OCI-LY3 (cell line): ENCODE measurements at regions not wholly inside any gene's neighbourhood (a gene's known extent, or its start where the extent isn't known, plus 50 kb on each side); places are given as distances from the start of the nearest gene placed in this dataset.

Experiments
- H2AFZ ChIP-seq: fragments of 200-600, 300-600 bp; shearing (Covaris generic); 2 replicates; pipeline ENCODE4 v1.6.0; 2014; ENCODE audit warnings: antibody characterized with exemption, low read depth, low read length
- H3K27ac ChIP-seq: fragments of 200-600, 300-600 bp; sonication (generic); 2 replicates; pipeline ENCODE4 v1.5.1; 2014; ENCODE audit warnings: mild to moderate bottlenecking, low read length, moderate library complexity, mixed read lengths
- H3K27me3 ChIP-seq: fragments of 200-600, 300-600 bp; sonication (generic); 2 replicates; pipeline ENCODE4 v1.6.1; 2014; ENCODE audit warnings: low read depth, low read length, mixed read lengths
- H3K36me3 ChIP-seq: fragments of 200-600, 300-600 bp; sonication (generic); replicated peaks from 2 replicates; pipeline ENCODE3; 2014; ENCODE audit warnings: low read depth, low read length, mixed read lengths
- H3K4me1 ChIP-seq: fragments of 300-600, 200-600 bp; sonication (generic); 2 replicates; pipeline ENCODE4 v1.6.1; 2014; ENCODE audit warnings: low read length, mixed read lengths
- H3K4me2 ChIP-seq: fragments of 200-600, 300-600 bp; sonication (generic); 2 replicates; pipeline ENCODE4 v1.6.1; 2014; ENCODE audit warnings: low read length, mixed read lengths
- H3K4me3 ChIP-seq: fragments of 300-600, 200-600 bp; sonication (generic); 2 replicates; pipeline ENCODE4 v1.5.1; 2014; ENCODE audit warnings: antibody characterized with exemption, mild to moderate bottlenecking, low read length, moderate library complexity
- H3K79me2 ChIP-seq: fragments of 300-600, 200-600 bp; shearing (Covaris generic); 2 replicates; pipeline ENCODE4 v1.6.1; 2014; ENCODE audit warnings: mild to moderate bottlenecking, low read length, mixed read lengths
- H3K9ac ChIP-seq: fragments of 300-600, 200-600 bp; shearing (Covaris generic); 2 replicates; pipeline ENCODE4 v1.6.0; 2014; ENCODE audit warnings: mild to moderate bottlenecking, low read length, moderate library complexity
- H3K9me3 ChIP-seq: fragments of 200-600, 300-600 bp; shearing (Covaris generic); 2 replicates; pipeline ENCODE4 v1.6.1; 2014; ENCODE audit warnings: low read length, mixed read lengths; ENCODE audit not compliant: insufficient read depth
- H4K20me1 ChIP-seq: fragments of 200-600, 300-600 bp; sonication (generic); 2 replicates; pipeline ENCODE4 v1.6.1; 2016; ENCODE audit warnings: low read length, mixed read lengths; ENCODE audit not compliant: insufficient read depth
- CTCF ChIP-seq: fragments of 200-600, 300-600 bp; sonication (generic); IDR thresholded peaks from 2 replicates; pipeline ENCODE4 v1.5.1; 2014; ENCODE audit warnings: antibody characterized with exemption, low read length, low read depth
- EZH2phosphoT487 ChIP-seq: fragments of 200-600 bp; shearing (Covaris generic); IDR thresholded peaks from 2 replicates; pipeline ENCODE4 v1.6.1; 2018; ENCODE audit warnings: antibody characterized with exemption, mixed run types, low read depth

GRCh38 chr3:176916777-176917176, 280.5 kb downstream of the TBL1XR1 start:
- TF ChIP-seq EZH2phosphoT487 (no peak), CTCF (no peak)
- no peak overlapping the region for H2AFZ ChIP-seq
- H3K4me1 ChIP-seq: no peaks in the 10 kb centered on the region
- no peak overlapping the region for H3K9ac ChIP-seq
- no peaks in the 10 kb centered on the region for H3K9me3 ChIP-seq
- no peaks in the 10 kb centered on the region for H3K27me3 ChIP-seq
- no peak overlapping the region for H3K4me2 ChIP-seq
- no peak overlapping the region for H3K4me3 ChIP-seq
- H3K36me3 ChIP-seq: no peaks in the 10 kb centered on the region
- no peaks in the 10 kb centered on the region for H3K79me2 ChIP-seq
- H3K27ac ChIP-seq: no peak overlapping the region
- no peaks in the 10 kb centered on the region for H4K20me1 ChIP-seq

GRCh38 chr3:176914764-176915163, 282.5 kb downstream of the TBL1XR1 start:
- no peaks in the 10 kb centered on the region for H3K4me1 ChIP-seq
- no peak overlapping the region for H3K27ac ChIP-seq
- no peaks in the 10 kb centered on the region for H3K36me3 ChIP-seq
- H3K27me3 ChIP-seq: no peaks in the 10 kb centered on the region
- no peaks in the 10 kb centered on the region for H4K20me1 ChIP-seq
- no peaks in the 10 kb centered on the region for H3K9me3 ChIP-seq
- no peak overlapping the region for H3K4me3 ChIP-seq
- no peaks in the 10 kb centered on the region for H3K79me2 ChIP-seq
- H3K9ac ChIP-seq: no peak overlapping the region
- no peak overlapping the region for H2AFZ ChIP-seq
- no peak overlapping the region for H3K4me2 ChIP-seq
- TF ChIP-seq EZH2phosphoT487 (no peak), CTCF (no peak)

- Histone ChIP-seq H3K4me2 (no peak overlapping the region), H2AFZ (no peak overlapping the region), H4K20me1 (no peaks in the 10 kb centered on the region), H3K9me3 (no peaks in the 10 kb centered on the region), H3K9ac (no peak overlapping the region), H3K4me3 (no peak overlapping the region), H3K36me3 (no peaks in the 10 kb centered on the region), H3K79me2 (no peaks in the 10 kb centered on the region), H3K4me1 (no peaks in the 10 kb centered on the region), H3K27me3 (no peaks in the 10 kb centered on the region), H3K27ac (no peak overlapping the region)
- TF ChIP-seq EZH2phosphoT487 (no peak), CTCF (no peak)
Observed at GRCh38 chr3:176911579-176911978, 285.7 kb downstream of the TBL1XR1 start.

- Histone ChIP-seq H4K20me1 (no peaks in the 10 kb centered on the region), H3K9ac (no peak overlapping the region), H3K4me1 (no peaks in the 10 kb centered on the region), H3K4me2 (no peak overlapping the region), H3K36me3 (no peaks in the 10 kb centered on the region), H3K27ac (no peak overlapping the region), H3K4me3 (no peak overlapping the region), H2AFZ (no peak overlapping the region), H3K79me2 (no peaks in the 10 kb centered on the region), H3K27me3 (no peaks in the 10 kb centered on the region), H3K9me3 (no peaks in the 10 kb centered on the region)
- TF ChIP-seq EZH2phosphoT487 (no peak), CTCF (no peak)
Observed at GRCh38 chr3:176909044-176909443, 288.2 kb downstream of the TBL1XR1 start.
